Endodermal cell (in vitro differentiated cells): ENCODE measurements at regions not wholly inside any gene's neighbourhood (a gene's known extent, or its start where the extent isn't known, plus 50 kb on each side); places are given as distances from the start of the nearest gene placed in this dataset.

Source experiments
- DNase-seq: peaks from one replicate; pipeline ENCODE4 v3.0.0-alpha.2; 2017
- H3K27ac ChIP-seq: 2 replicates; pipeline ENCODE4 v1.5.1; 2013; ENCODE audit warnings: mild to moderate bottlenecking, low read depth, low read length, moderate library complexity
- H3K27me3 ChIP-seq: 2 replicates; pipeline ENCODE4 v1.6.1; 2013; ENCODE audit warnings: mild to moderate bottlenecking, low read length, moderate library complexity; ENCODE audit not compliant: insufficient read depth, control insufficient read depth, poor library complexity, severe bottlenecking
- H3K36me3 ChIP-seq: 2 replicates; pipeline ENCODE4 v1.7.0; 2013; ENCODE audit warnings: mild to moderate bottlenecking, low read length, moderate library complexity; ENCODE audit not compliant: control insufficient read depth, insufficient read depth
- H3K4me1 ChIP-seq: one replicate; pipeline ENCODE4 v1.7.0; 2013; ENCODE audit warnings: low read length; ENCODE audit not compliant: control insufficient read depth, insufficient read depth
- H3K4me3 ChIP-seq: 2 replicates; pipeline ENCODE4 v1.5.1; 2013; ENCODE audit warnings: mild to moderate bottlenecking, low read length, moderate library complexity
- H3K9ac ChIP-seq: 2 replicates; pipeline ENCODE4 v1.6.1; 2013; ENCODE audit warnings: mild to moderate bottlenecking, low read length, moderate library complexity; ENCODE audit not compliant: poor library complexity, severe bottlenecking; ENCODE audit errors: extremely low read depth
- H3K9me3 ChIP-seq: 2 replicates; pipeline ENCODE4 v1.6.1; 2013; ENCODE audit warnings: mild to moderate bottlenecking, low read length, moderate library complexity; ENCODE audit not compliant: control insufficient read depth
- H3K27ac Mint-ChIP-seq: 2 replicates; pipeline ENCODE4 v1.8.0; 2020; ENCODE audit warnings: mixed read lengths
- H3K27me3 Mint-ChIP-seq: 2 replicates; pipeline ENCODE4 v1.8.0; 2021; ENCODE audit warnings: mild to moderate bottlenecking, mixed read lengths; ENCODE audit not compliant: insufficient read depth
- H3K36me3 Mint-ChIP-seq: 2 replicates; pipeline ENCODE4 v1.8.0; 2020; ENCODE audit warnings: low read depth, mixed read lengths
- H3K4me1 Mint-ChIP-seq: 2 replicates; pipeline ENCODE4 v1.8.0; 2020; ENCODE audit warnings: mixed read lengths
- H3K4me3 Mint-ChIP-seq: 2 replicates; pipeline ENCODE4 v1.8.0; 2020; ENCODE audit warnings: mild to moderate bottlenecking, moderate library complexity, mixed read lengths
- H3K9me3 Mint-ChIP-seq: 2 replicates; pipeline ENCODE4 v1.8.0; 2020; ENCODE audit warnings: mild to moderate bottlenecking, mixed read lengths
- CTCF ChIP-seq: fragments of 200-600 bp; sonication (generic); conservative IDR thresholded peaks from 2 replicates; pipeline ENCODE4 v1.5.0; 2021; ENCODE audit warnings: antibody characterized with exemption, mild to moderate bottlenecking
- WGBS, 2 experiments: methylation state at CpG; one replicate each; pipeline versions ENCODE4 v1.1.5 to v1.1.7; 2013; ENCODE audit warnings: missing lambda C conversion rate in 2 of 2, mixed read lengths in 1 of 2; ENCODE audit not compliant: insufficient coverage in 1 of 2, insufficient read length in 1 of 2; 5-methylcytosine and 5-hydroxymethylcytosine counted together

GRCh38 chr3:180546863-180547262 is 55.1 kb upstream of the TTC14 start:
- peaks cover 8% of the 10 kb centered on the region for H3K27me3 Mint-ChIP-seq
- no peaks in the 10 kb centered on the region for H3K36me3 ChIP-seq
- DNase-seq: no peak

GRCh38 chr3:180548050-180548449 is 53.9 kb upstream of the TTC14 start:
- Histone ChIP-seq H3K4me3 (no peak overlapping the region), H3K36me3 (no peaks in the 10 kb centered on the region), H3K9ac (no peak overlapping the region), H3K9me3 (no peaks in the 10 kb centered on the region), H3K27me3 (no peaks in the 10 kb centered on the region), H3K27ac (no peak overlapping the region), H3K4me1 (no peaks in the 10 kb centered on the region)
- 64 to 79% methylated on average over 1 of the region's 1 CpG for WGBS, 2 experiments
- Mint-ChIP-seq H3K4me3 (no peak overlapping the region), H3K36me3 (no peaks in the 10 kb centered on the region), H3K9me3 (no peaks in the 10 kb centered on the region), H3K27ac (no peak overlapping the region), H3K4me1 (no peaks in the 10 kb centered on the region), H3K27me3 (peaks cover 8% of the 10 kb centered on the region)
- TF ChIP-seq CTCF: no peak
- DNase-seq: no peak

More at GRCh38 chr3:180546863-180547262, 55.1 kb upstream of the TTC14 start:
- no peak overlapping the region for H3K27ac Mint-ChIP-seq
- Histone ChIP-seq H3K4me3 (no peak overlapping the region), H3K4me1 (no peaks in the 10 kb centered on the region), H3K9ac (no peak overlapping the region), H3K27ac (no peak overlapping the region), H3K27me3 (no peaks in the 10 kb centered on the region), H3K9me3 (no peaks in the 10 kb centered on the region)
- no peak for TF ChIP-seq CTCF
- no peak overlapping the region for H3K4me3 Mint-ChIP-seq
- no peaks in the 10 kb centered on the region for H3K9me3 Mint-ChIP-seq
- H3K36me3 Mint-ChIP-seq: no peaks in the 10 kb centered on the region
- WGBS, 2 experiments: 92 to 100% methylated on average over 1 of the region's 1 CpG
- H3K4me1 Mint-ChIP-seq: no peaks in the 10 kb centered on the region
